Mammary epithelial cell (primary cell): ENCODE measurements at regions not wholly inside any gene's neighbourhood (a gene's known extent, or its start where the extent isn't known, plus 50 kb on each side); places are given as distances from the start of the nearest gene placed in this dataset.
"Not testable (repeated sequence)": the region's sequence is repeated elsewhere in the genome, so short reads cannot be mapped to it uniquely, and the experiment has no call there.

ENCODE experiments used
- EZH2 ChIP-seq: IDR thresholded peaks from 2 replicates; pipeline ENCODE4 v1.6.1; 2012; ENCODE audit warnings: low read length, inconsistent platforms, borderline replicate concordance
- TF ChIP-seq, protein P1 (sequence below), 2 donors: IDR thresholded peaks in 1 of 2; conservative IDR thresholded peaks in 1 of 2; 2 replicates each; pipeline ENCODE4 v1.5.1; 2011 to 2012; ENCODE audit warnings: inconsistent platforms in 2 of 2, low read length in 2 of 2, mild to moderate bottlenecking in 2 of 2, control low read depth in 1 of 2, low read depth in 1 of 2; ENCODE audit not compliant: insufficient read depth in 1 of 2; ENCODE audit errors: extremely low read depth in 1 of 2

DNA sequence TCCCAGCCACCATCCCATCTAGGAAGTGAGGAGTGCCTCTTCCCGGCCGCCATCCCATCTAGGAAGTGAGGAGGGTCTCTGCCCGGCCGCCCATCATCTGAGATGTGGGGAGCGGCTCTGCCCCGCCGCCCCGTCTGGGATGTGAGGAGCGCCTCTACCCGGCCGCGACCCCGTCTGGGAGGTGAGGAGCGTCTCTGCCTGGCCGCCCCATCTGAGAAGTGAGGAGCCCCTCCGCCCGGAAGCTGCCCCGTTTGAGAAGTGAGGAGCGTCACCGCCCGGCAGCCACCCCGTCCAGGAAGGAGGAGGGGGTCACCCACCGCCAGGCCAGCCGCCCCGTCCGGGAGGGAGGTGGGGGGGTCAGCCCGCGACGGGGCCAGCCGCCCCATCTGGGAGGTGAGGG lies 77.5 kb upstream of the MS4A8 start:
- TF ChIP-seq, protein P1, sequence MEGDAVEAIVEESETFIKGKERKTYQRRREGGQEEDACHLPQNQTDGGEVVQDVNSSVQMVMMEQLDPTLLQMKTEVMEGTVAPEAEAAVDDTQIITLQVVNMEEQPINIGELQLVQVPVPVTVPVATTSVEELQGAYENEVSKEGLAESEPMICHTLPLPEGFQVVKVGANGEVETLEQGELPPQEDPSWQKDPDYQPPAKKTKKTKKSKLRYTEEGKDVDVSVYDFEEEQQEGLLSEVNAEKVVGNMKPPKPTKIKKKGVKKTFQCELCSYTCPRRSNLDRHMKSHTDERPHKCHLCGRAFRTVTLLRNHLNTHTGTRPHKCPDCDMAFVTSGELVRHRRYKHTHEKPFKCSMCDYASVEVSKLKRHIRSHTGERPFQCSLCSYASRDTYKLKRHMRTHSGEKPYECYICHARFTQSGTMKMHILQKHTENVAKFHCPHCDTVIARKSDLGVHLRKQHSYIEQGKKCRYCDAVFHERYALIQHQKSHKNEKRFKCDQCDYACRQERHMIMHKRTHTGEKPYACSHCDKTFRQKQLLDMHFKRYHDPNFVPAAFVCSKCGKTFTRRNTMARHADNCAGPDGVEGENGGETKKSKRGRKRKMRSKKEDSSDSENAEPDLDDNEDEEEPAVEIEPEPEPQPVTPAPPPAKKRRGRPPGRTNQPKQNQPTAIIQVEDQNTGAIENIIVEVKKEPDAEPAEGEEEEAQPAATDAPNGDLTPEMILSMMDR (conservative IDR thresholded peaks at IDR 0.05 in 1 of 2, IDR thresholded peaks at IDR 0.05 in 1 of 2; ENCODE audit: extremely low read depth in 1 of 2, insufficient read depth in 1 of 2, low read depth in 1 of 2, low read length in 2 of 2), result not testable (repeated sequence)
- TF ChIP-seq EZH2, result not testable (repeated sequence)
